Left lung (tissue), 4 donors: ENCODE measurements at regions not wholly inside any gene's neighbourhood (a gene's known extent, or its start where the extent isn't known, plus 50 kb on each side); places are given as distances from the start of the nearest gene placed in this dataset.
A peak's percentile ranks its signal among the peaks of the same experiment; 100 is the strongest.

Experiments
- ATAC-seq: fragments of 200-7000 bp; cut with Tn5 transposase; one replicate; pipeline ENCODE4 v1.9.1; 2020; ENCODE audit warnings: moderate library complexity
- DNase-seq, 4 donors: peaks; one replicate each; pipeline ENCODE4 v3.0.0-alpha.2; 2013 to 2020
- H3K27ac ChIP-seq, 2 donors: fragments of 200-600 bp; sonication (generic) in 1 of 2; one replicate each; pipeline versions ENCODE4 v1.5.0 to v1.8.0; 2020 to 2021
- H3K27me3 ChIP-seq, 2 donors: fragments of 200-600 bp; sonication (generic) in 1 of 2; one replicate each; pipeline versions ENCODE4 v1.5.0 to v1.8.0; 2020 to 2021
- H3K36me3 ChIP-seq, 2 donors: fragments of 200-600 bp; sonication (generic) in 1 of 2; one replicate each; pipeline versions ENCODE4 v1.5.0 to v1.8.0; 2020 to 2021
- H3K4me1 ChIP-seq, 2 donors: fragments of 200-600 bp; one replicate each; pipeline ENCODE4 v1.8.0; 2021
- H3K4me3 ChIP-seq, 2 donors: fragments of 200-600 bp; sonication (generic) in 1 of 2; one replicate each; pipeline versions ENCODE4 v1.5.0 to v1.8.0; 2020 to 2021; ENCODE audit warnings: mild to moderate bottlenecking in 1 of 2
- H3K9me3 ChIP-seq, 2 donors: fragments of 200-600 bp; sonication (generic) in 1 of 2; one replicate each; pipeline versions ENCODE4 v1.5.0 to v1.8.0; 2020 to 2021
- intact Hi-C, 2 donors: fragments of 100-400 bp; cut with DNase I; formaldehyde crosslinking; loops; one replicate each; pipeline versions ENCODE4 v1.11.2 to v1.14.2; 2022
- TF ChIP-seq, protein P1 (sequence below), 2 donors: fragments of 200-600 bp; sonication (generic) in 1 of 2; IDR thresholded peaks; one replicate each; pipeline versions ENCODE4 v1.5.0 to v1.8.0; 2021; ENCODE audit warnings: antibody characterized with exemption in 2 of 2
- donor health status: DM: no; HTN: yes; CAD: no.
- donor health status: DM: no; HTN: no; CAD: no.

DNA sequence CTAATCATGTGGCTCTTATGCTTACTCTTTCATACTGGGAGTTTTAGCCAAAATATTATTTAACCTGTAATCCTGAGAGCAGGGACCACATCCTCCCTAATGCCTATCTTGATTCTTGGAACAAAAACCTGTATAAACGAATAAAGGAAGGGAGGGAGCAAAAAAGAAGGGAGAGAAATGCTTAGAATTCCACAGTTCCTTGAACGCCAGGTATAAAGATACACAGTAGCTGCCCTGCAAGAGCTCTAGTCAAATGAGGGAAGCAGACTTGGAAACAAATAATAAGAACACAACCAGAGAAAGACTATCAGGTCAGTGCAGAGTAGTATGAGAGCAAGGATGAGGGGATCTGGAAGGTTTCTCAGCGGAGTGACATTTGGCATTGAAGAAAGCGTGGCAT is 116.3 kb downstream of the SLC30A10 start:
- ATAC-seq, result no peak
- H3K4me1 ChIP-seq, result no peaks in the 10 kb centered on the region
- peaks cover 0 to 7% of the 10 kb centered on the region in 2 donors for H3K27me3 ChIP-seq
- DNase-seq, result no peak
- H3K4me3 ChIP-seq, result no peak overlapping the region
- no peaks in the 10 kb centered on the region for H3K9me3 ChIP-seq
- TF ChIP-seq, protein P1, sequence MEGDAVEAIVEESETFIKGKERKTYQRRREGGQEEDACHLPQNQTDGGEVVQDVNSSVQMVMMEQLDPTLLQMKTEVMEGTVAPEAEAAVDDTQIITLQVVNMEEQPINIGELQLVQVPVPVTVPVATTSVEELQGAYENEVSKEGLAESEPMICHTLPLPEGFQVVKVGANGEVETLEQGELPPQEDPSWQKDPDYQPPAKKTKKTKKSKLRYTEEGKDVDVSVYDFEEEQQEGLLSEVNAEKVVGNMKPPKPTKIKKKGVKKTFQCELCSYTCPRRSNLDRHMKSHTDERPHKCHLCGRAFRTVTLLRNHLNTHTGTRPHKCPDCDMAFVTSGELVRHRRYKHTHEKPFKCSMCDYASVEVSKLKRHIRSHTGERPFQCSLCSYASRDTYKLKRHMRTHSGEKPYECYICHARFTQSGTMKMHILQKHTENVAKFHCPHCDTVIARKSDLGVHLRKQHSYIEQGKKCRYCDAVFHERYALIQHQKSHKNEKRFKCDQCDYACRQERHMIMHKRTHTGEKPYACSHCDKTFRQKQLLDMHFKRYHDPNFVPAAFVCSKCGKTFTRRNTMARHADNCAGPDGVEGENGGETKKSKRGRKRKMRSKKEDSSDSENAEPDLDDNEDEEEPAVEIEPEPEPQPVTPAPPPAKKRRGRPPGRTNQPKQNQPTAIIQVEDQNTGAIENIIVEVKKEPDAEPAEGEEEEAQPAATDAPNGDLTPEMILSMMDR (IDR thresholded peaks at IDR 0.05), result no peak
- intact Hi-C loops, result no loop called here
- no peaks in the 10 kb centered on the region for H3K36me3 ChIP-seq
- H3K27ac ChIP-seq, result no peak overlapping the region

DNA sequence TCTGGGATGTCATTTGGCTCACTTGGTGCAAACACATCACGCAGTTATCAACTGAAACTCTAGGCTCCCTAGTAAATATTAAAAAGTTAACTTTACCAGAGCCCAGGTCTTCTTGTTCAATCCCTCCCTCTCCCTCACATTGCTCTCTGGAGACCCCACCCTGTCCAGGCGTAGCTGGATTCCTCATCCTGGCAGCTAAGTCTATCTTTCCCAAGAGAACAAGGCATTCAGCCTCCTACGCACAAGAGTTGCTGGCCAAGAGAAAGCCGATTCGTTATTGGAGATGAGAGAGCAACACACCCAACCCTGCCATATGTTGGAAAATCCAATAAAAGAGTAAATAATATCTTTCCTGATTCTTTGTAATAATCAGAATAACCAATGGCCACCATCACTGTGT is 117.9 kb downstream of the SLC30A10 start:
- intact Hi-C loops, result no loop called here
- H3K4me1 ChIP-seq, result no peaks in the 10 kb centered on the region

DNA sequence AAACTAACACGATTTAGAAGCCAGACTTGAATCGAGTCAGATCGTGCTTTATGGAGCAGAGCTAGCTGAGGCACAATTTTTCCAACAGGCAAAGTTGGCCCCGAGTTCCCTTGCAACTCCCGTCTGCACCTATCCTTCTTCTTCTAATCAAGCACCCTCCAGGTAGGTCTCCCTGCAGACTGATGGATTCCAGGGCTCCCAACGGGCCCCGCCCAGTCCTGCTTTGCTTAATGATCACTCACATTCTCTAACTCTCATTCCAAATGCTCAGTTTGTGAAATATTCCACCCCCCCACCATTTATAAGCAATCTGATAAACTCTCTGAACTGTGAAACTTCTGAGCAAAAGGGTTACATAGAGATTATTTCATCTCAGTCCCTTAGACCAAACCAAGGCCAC is 119.6 kb downstream of the SLC30A10 start:
- Histone ChIP-seq H3K27me3 (peaks cover 0 to 7% of the 10 kb centered on the region in 2 donors), H3K4me1 (no peaks in the 10 kb centered on the region), H3K9me3 (no peaks in the 10 kb centered on the region), H3K27ac (no peak overlapping the region), H3K4me3 (no peak overlapping the region), H3K36me3 (no peaks in the 10 kb centered on the region)
- no peak for ATAC-seq
- TF ChIP-seq, protein P1 (IDR thresholded peaks at IDR 0.05), result no peak
- intact Hi-C loops, result no loop called here
- peak in 1 of 4 donors; percentile 51 for DNase-seq

More for the DNA sequence above, 117.9 kb downstream of the SLC30A10 start:
- DNase-seq (no peak), ATAC-seq (no peak)
- TF ChIP-seq, protein P1 (IDR thresholded peaks at IDR 0.05), result no peak
- peaks cover 0 to 7% of the 10 kb centered on the region in 2 donors for H3K27me3 ChIP-seq
- H3K4me3 ChIP-seq, result no peak overlapping the region
- H3K9me3 ChIP-seq, result no peaks in the 10 kb centered on the region
- H3K27ac ChIP-seq, result no peak overlapping the region
- H3K36me3 ChIP-seq, result no peaks in the 10 kb centered on the region

DNA sequence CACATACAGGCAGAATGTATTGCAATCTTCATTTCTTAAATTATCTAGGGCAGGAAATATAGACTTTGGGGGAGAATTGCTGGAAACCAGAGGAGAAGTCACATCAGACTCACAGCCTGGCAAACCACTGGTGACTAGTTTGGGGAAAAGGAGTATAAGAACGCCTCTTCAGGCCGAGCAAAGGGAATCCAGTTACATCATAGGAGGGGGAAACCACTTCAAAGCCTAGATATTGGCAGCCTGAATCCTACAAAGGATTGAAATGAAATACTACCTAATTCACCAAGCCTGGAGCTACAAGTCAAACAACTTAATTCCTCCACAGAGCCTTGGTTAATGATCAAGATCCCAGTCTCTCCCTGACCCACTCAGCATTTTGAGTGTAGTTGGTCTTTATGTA is 121.7 kb downstream of the SLC30A10 start:
- no peak for ATAC-seq
- H3K27ac ChIP-seq, result no peak overlapping the region
- intact Hi-C loops, result no loop called here
- DNase-seq, result peak in 1 of 4 donors; percentile 16
- TF ChIP-seq, protein P1 (IDR thresholded peaks at IDR 0.05), result no peak
- no peaks in the 10 kb centered on the region for H3K36me3 ChIP-seq
- H3K27me3 ChIP-seq, result peaks cover 0 to 7% of the 10 kb centered on the region in 2 donors
- H3K4me3 ChIP-seq, result no peak overlapping the region
- no peaks in the 10 kb centered on the region for H3K4me1 ChIP-seq
- no peaks in the 10 kb centered on the region for H3K9me3 ChIP-seq

DNA sequence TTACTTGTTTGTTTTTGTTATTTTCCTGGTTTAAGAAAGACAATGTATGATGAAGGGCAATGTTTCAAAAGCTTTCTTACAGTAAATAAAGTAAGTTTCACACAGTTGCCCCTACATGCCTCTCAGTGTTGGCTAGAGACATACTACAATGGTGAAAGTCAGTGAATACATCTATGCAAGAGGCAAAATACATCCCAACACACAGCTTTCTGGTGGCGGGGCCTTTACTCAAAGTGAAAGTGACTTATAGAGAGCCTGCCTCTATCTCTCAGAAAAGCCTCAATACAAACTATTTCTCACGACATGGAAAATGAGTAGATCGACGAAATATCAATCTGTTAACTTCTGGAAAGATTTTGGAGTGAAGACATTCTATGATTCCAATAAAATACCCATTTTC is 122.3 kb downstream of the SLC30A10 start:
- Histone ChIP-seq H3K4me3 (no peak overlapping the region), H3K36me3 (no peaks in the 10 kb centered on the region), H3K27me3 (peaks cover 0 to 7% of the 10 kb centered on the region in 2 donors), H3K4me1 (no peaks in the 10 kb centered on the region), H3K9me3 (no peaks in the 10 kb centered on the region), H3K27ac (no peak overlapping the region)
- ATAC-seq (no peak), DNase-seq (no peak)
- TF ChIP-seq, protein P1 (IDR thresholded peaks at IDR 0.05), result no peak
- intact Hi-C loops, result no loop called here
